ENCODE measurements at regions not wholly inside any gene's neighbourhood (a gene's known extent, or its start where the extent isn't known, plus 50 kb on each side); places are given as distances from the start of the nearest gene placed in this dataset.
A peak's percentile ranks its signal among the peaks of the same experiment; 100 is the strongest.

- no peak for TF ChIP-seq CTCF (IDR thresholded peaks at IDR 0.05; ENCODE audit: insufficient read depth, low read depth, low read length, missing control alignments)
- DNase-seq (ENCODE audit: low read depth): no peak
- H3K4me3 ChIP-seq (ENCODE audit: low read length): no peak overlapping the region
Measured at GRCh38 chr12:92601680-92602079, 101.1 kb upstream of the PLEKHG7 start.

GRCh38 chr12:92601176-92601575 is 101.6 kb upstream of the PLEKHG7 start:
- DNase-seq (ENCODE audit: low read depth): no peak
- no peak for TF ChIP-seq CTCF (IDR thresholded peaks at IDR 0.05; ENCODE audit: insufficient read depth, low read depth, low read length, missing control alignments)
- H3K4me3 ChIP-seq (ENCODE audit: low read length): no peak overlapping the region

DNA sequence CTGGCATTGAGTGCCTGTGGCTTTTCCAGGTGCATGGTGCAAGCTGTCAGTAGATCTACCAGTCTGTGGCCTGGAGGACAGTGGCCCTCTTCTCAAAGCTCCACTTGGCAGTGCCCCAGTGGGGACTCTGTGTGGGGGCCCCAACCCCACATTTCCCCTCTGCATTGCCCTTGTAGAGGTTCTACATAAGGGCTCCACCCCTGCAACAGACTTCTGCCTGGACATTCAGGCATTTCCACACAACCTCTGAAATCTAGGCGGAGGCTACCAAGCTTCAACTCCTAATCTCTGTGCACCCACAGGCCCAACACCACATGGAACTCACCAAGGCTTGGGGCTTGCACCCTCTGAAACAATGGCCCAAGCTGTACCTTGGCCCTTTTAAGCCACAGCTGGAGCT is 102.7 kb upstream of the PLEKHG7 start:
- no peak for TF ChIP-seq CTCF (IDR thresholded peaks at IDR 0.05; ENCODE audit: insufficient read depth, low read depth, low read length, missing control alignments)
- DNase-seq (ENCODE audit: low read depth): no peak
- H3K4me3 ChIP-seq (ENCODE audit: low read length): no peak overlapping the region

DNA sequence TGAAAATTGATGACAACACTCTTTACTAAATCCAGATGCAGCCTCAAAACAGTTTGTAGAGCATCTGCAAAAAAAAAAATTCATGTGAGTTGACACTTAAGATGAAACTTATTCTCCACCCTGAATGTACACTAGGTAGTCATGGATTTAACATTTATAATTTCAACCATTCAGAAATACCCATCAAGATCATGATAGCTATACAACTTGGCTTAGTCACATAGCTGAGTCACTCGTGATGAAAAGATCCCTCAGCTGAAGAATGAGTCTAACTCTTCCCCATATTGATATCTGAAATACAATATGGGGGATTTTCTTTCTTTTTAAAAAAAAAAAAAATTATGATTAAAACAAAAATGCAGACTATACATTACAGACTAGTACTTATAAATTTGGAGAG is 104.8 kb upstream of the PLEKHG7 start:
- no peak overlapping the region for H3K4me3 ChIP-seq (ENCODE audit: low read length)
- TF ChIP-seq CTCF (IDR thresholded peaks at IDR 0.05; ENCODE audit: insufficient read depth, low read depth, low read length, missing control alignments): no peak
- DNase-seq (ENCODE audit: low read depth): peak; percentile 92

DNA sequence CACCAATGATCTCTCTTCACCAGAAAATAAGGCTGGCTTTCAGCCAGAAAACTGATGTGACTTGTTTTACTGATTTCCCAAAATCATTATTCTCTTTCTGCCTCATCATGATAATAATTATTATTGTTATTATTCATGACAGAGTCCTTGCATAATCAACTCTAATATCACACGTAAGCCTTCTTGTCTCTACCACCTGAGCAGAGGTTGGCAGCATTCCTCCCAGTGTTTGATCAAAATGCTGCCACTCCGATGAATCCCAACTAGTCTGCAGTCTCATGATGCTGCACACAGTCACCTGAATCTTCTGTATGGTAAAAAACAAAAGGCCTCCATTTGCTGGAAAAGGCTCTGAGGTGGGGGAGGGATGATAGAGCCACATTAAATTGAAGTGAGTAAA is 105.7 kb upstream of the PLEKHG7 start:
- H3K4me3 ChIP-seq (ENCODE audit: low read length): no peak overlapping the region
- peak; percentile 65 for DNase-seq (ENCODE audit: low read depth)
- no peak for TF ChIP-seq CTCF (IDR thresholded peaks at IDR 0.05; ENCODE audit: insufficient read depth, low read depth, low read length, missing control alignments)

DNA sequence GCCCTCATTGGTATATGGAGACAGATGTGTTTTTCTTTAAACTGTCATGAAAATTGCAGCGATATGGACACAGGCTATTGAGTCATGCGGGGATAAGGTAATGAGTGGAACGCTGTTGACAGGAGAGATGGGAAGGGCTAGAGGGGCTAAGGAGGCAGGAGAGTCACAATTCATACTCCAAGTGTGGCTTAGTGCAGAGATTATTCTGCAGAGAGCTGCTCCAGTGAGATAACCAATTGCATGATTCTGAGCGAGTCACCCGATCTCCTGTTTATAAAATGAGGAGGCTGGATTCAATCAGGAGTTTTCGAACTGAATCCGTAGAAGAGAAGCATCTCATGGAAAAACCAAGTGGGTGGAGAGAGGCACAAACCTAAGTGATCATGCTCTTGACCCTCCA is 106.4 kb upstream of the PLEKHG7 start:
- TF ChIP-seq CTCF (IDR thresholded peaks at IDR 0.05; ENCODE audit: insufficient read depth, low read depth, low read length, missing control alignments): no peak
- peak; percentile 73 for DNase-seq (ENCODE audit: low read depth)

DNA sequence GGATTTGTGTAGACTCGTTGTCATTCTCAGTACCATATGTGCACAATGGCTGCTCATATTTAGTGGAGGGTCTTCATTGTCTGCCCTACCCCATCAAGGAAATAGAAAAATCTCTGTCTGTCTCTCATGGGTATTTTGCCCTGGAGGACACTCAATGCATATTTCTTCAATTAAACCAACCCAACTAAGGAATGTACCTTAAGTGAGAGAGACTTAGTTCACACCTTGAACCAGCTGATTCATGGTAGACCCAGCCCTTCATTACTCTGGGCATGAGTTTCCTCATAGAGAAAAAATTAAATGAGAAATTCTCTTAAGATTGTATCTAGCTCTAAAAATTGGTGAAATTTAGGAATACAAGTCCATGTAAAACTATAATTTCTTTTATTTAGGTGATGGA is 107.1 kb upstream of the PLEKHG7 start:
- peak; percentile 14 for TF ChIP-seq CTCF (IDR thresholded peaks at IDR 0.05; ENCODE audit: insufficient read depth, low read depth, low read length, missing control alignments)
- H3K4me3 ChIP-seq (ENCODE audit: low read length): no peak overlapping the region
- DNase-seq (ENCODE audit: low read depth): peak; percentile 90

More for the DNA sequence above, 106.4 kb upstream of the PLEKHG7 start:
- H3K4me3 ChIP-seq (ENCODE audit: low read length): no peak overlapping the region
